NCI-H2196 treated with DMSO at 0.1 percent for 48 hours (cell line): ENCODE measurements at regions not wholly inside any gene's neighbourhood (a gene's known extent, or its start where the extent isn't known, plus 50 kb on each side); places are given as distances from the start of the nearest gene placed in this dataset.

Experiments used
- DNase-seq: peaks from one replicate; lab custom pipeline; 2025; ENCODE audit not compliant: unreplicated experiment; lab: John Stamatoyannopoulos, UW

GRCh38 chrX:46447384-46447783 is 97.8 kb downstream of the ZNF674 start:
- DNase-seq: no peak

DNA sequence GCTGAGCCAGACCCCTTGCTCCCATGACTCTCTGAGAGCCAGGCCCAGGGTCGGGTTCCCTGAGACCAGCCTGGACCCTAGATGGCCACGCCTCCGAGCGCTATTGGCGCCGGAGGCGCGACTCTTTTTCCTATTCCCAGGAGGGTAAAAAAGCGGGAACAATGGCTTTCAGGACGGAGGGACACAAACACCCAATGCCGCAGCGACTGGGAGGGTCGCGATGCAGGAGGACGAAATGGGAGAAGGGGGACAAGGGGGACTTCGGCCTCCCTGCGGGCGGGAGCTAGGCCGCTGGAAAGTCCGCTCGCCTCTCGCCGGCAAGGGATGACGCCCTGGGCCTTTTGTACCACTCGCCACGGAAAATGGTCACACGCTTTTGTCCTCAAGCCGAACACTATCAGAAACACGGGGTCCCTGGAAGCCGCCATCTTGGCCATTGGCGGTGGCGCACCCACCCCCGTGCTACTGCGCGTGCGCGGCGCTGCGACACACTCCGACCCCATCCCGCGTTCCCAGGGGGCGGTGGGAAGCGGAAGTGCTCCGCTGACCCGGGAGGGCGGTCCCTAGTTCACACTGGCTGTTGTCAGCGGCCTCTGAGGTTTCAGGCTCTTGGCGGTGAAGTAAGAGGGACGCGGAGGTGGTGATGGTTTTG is 98.4 kb downstream of the ZNF674 start:
- peak; percentile 44 for DNase-seq

- DNase-seq: no peak
These were observed 101.2 kb downstream of the ZNF674 start for GRCh38 chrX:46444011-46444410.

GRCh38 chrX:46436744-46437143 is 108.5 kb downstream of the ZNF674 start:
- DNase-seq: no peak

DNA sequence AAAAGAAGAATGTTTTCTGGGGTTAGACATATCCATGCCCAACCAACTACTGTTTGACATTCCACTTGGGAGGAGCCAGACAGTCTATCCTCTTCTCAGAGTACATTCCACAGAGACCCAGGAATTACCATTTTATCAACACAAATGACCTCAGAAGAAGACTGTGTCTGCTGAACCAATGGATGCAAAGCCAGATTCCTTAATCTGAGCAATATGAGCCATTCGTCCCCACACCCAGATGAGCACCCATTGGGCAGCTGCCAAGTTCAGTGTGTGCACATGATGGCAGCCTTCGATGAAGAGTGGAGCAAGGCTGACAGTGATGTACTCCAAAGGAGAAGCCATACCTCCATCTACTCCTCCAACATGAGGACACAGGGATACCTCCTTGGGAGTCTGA is 111.3 kb downstream of the ZNF674 start:
- DNase-seq: no peak

DNA sequence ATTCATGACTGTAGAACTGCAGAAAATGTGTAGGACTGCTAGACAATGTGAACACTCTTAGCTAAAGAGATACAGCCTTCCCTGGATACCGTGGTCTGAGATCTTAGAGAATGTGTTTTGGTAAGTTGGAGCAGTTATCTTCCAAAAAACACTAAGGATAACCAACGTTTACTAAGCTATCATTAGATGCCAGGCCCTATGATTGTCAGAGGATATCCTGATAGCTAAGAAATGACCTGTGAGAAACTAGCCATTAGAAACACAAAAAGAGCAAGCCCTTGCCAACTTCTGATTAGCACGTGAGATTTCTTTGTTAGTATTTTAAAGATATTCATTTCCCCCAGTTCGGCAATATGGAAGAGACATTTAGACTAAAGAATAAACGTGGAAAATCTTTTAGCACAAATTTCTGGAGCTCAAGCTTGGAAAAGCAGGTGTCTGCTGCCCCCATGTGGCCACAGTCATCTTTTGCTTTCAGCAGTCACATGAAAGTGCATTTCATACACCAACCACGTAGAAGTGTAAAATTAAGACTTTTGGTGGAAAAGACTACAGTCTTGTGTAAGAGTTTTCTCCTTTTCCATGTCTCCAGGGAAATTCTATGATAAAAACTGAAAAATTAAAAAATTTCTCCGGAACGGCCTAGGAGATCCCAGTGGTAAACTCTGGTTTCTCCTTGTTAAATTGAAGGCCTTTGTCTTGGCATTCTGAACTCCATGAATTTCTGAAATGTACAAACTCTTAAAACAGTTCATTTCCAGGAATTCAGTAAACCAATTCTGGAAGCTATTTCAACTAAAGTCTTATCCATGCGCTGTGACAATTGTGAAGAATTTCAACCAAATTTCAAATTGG is 136.4 kb downstream of the ZNF674 start:
- DNase-seq: no peak

- DNase-seq: no peak
These were observed 137.5 kb downstream of the ZNF674 start for GRCh38 chrX:46407753-46408130.

GRCh38 chrX:46407036-46407752 is 138.0 kb downstream of the ZNF674 start:
- no peak for DNase-seq

DNA sequence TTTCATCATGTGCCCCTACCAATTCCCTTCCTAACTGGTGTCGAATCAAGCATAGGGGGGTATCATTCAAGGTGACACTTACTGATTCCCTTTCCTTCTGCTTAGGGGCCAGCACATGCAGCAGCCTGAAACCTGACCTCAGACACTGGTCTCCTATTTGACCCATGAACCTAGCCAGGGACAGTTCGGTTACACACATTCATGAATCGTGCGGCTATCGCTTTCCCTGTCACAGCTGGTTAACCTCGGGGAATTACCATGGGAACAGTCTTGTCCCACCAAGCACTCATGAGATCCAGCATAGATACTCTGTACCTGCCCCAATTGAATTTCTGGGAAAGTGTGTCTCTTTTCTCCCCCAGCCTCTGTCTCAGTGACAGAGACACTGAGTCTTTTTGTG is 140.4 kb downstream of the ZNF674 start:
- DNase-seq: no peak

- DNase-seq: no peak
These were observed 144.4 kb downstream of the ZNF674 start for GRCh38 chrX:46400530-46401443.

GRCh38 chrX:46398874-46399273 is 146.3 kb downstream of the ZNF674 start:
- no peak for DNase-seq

DNA sequence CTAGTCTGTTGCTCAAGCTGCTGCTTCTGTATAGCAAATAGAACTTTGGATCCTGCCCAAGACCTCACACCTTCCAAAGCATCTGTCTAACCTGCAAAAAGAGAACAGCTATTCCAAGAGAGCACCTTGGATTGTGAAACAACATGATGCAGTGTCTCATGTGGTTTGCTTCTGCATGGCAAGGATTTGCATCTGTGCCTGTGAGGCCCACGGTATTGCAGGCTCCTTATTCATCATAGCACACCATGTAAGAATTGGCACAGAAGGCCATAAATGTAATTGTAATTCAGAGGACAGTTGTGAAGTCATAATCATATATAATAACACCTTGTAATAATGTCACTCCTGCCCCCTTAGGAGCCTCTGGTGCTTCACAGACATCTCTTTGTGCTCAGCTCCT is 147.1 kb downstream of the ZNF674 start:
- DNase-seq: no peak

GRCh38 chrX:46386511-46386910 is 158.7 kb downstream of the ZNF674 start:
- no peak for DNase-seq

- no peak for DNase-seq
These were observed 162.2 kb downstream of the ZNF674 start for GRCh38 chrX:46383006-46383405.

- DNase-seq: no peak
These were observed 162.6 kb downstream of the ZNF674 start for GRCh38 chrX:46382595-46382994.

GRCh38 chrX:46381630-46382029 is 163.6 kb downstream of the ZNF674 start:
- no peak for DNase-seq

- DNase-seq: no peak
These were observed 165.0 kb downstream of the ZNF674 start for GRCh38 chrX:46380148-46380752.

- no peak for DNase-seq
These were observed 168.9 kb downstream of the ZNF674 start for GRCh38 chrX:46376246-46376885.

GRCh38 chrX:46375831-46376230 is 169.4 kb downstream of the ZNF674 start:
- DNase-seq: no peak

- DNase-seq: no peak
These were observed 170.8 kb downstream of the ZNF674 start for GRCh38 chrX:46374371-46374770.
